ENCODE measurements at regions not wholly inside any gene's neighbourhood (a gene's known extent, or its start where the extent isn't known, plus 50 kb on each side); places are given as distances from the start of the nearest gene placed in this dataset.

DNA sequence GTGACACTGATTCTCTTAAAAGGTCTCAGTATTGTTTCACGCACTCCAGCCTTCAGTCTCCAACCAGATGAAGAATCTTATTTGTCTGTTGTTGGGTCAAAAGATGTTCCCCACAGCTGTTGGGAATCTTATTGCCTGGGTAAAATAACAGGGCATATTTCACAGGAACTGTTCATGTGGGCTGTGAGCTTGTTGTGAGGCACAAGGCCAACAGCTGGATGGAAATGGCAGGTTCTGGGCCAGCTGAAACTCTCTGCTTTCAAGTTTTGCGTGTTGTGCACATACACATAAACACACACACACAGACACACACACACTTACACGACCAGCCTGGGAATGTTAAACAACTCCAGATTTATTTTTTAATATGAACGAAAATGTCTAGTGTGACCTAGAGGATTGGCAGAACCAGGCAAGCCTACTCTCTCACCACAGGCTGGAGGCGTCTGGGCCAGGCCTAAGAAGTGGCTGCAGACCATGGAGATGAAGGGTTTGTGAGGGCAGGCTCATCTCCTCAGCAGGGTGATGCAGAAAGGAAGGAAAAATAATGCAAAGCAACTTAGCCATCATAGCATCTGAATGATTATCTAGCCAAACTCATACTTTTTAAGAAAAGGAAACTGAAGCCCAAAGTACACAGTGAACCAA lies 357.0 kb downstream of the TTLL7 start:
- DNase-seq (ENCODE audit: extremely low read depth, low read depth): peak; percentile 24
- TF ChIP-seq, protein P1, sequence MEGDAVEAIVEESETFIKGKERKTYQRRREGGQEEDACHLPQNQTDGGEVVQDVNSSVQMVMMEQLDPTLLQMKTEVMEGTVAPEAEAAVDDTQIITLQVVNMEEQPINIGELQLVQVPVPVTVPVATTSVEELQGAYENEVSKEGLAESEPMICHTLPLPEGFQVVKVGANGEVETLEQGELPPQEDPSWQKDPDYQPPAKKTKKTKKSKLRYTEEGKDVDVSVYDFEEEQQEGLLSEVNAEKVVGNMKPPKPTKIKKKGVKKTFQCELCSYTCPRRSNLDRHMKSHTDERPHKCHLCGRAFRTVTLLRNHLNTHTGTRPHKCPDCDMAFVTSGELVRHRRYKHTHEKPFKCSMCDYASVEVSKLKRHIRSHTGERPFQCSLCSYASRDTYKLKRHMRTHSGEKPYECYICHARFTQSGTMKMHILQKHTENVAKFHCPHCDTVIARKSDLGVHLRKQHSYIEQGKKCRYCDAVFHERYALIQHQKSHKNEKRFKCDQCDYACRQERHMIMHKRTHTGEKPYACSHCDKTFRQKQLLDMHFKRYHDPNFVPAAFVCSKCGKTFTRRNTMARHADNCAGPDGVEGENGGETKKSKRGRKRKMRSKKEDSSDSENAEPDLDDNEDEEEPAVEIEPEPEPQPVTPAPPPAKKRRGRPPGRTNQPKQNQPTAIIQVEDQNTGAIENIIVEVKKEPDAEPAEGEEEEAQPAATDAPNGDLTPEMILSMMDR (IDR thresholded peaks at IDR 0.05; ENCODE audit: low read depth, low read length): no peak

DNA sequence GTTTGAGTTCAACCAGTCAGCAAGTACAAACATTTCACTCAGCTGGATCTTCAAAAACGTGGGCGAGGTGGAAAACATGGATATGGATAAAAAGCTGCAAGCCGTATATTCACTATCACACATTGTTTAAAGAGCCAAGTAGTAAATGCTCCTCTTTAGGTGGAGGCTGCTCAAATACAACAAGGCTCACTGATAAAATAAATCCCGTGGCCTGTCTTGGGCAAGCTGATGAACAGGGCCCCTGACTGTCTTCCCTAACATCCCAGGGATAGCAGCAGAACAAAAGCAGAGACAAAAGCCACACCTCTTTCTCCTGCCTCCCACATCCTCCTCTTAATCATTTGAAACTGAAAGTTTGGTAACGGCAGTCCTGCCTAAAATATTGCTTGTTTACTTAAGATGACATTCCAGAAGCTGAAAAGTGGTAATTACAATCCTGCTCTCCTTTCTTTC lies 357.7 kb downstream of the TTLL7 start:
- DNase-seq (ENCODE audit: extremely low read depth, low read depth): no peak
- TF ChIP-seq, protein P1 (IDR thresholded peaks at IDR 0.05; ENCODE audit: low read depth, low read length): no peak

DNA sequence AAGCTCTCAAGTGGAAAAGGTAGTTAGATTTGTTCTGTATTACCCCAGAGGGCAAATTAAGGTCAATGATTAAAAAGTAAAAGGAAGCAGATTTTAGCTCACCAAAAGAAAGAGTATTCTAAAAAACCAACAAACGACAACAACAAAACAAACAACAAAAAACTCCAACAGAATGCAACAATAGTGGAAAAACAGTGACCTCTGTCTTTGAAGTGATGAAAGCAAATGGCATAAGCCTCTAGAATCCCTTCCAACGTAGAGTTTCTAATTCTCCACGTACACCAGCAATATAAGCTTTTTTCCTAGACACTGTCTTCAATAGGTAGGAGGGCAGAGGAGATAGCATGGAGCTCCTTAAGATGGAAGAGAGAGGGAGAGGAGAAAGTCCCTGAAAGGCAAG lies 359.1 kb downstream of the TTLL7 start:
- no peak for DNase-seq (ENCODE audit: extremely low read depth, low read depth)
- TF ChIP-seq, protein P1 (IDR thresholded peaks at IDR 0.05; ENCODE audit: low read depth, low read length): no peak

DNA sequence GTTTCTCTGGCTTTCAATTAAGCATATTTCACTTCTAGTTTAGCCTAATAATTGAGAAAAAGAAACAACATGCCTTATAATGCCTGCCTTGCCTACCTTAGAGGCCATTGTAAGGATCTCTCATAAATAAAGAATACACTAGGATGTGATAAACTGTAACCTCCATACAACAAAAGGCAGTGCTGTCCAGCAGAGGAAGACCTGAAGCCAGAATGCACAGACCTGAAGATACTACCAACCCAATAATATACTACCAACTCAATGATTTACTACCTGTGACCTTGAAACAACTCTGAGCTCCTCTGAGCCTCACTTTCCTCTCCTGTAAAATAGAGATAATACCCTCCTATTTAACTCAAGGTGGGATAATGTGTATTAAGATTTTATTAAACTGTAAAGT lies 361.3 kb downstream of the TTLL7 start:
- TF ChIP-seq, protein P1 (IDR thresholded peaks at IDR 0.05; ENCODE audit: low read depth, low read length): no peak
- no peak for DNase-seq (ENCODE audit: extremely low read depth, low read depth)

DNA sequence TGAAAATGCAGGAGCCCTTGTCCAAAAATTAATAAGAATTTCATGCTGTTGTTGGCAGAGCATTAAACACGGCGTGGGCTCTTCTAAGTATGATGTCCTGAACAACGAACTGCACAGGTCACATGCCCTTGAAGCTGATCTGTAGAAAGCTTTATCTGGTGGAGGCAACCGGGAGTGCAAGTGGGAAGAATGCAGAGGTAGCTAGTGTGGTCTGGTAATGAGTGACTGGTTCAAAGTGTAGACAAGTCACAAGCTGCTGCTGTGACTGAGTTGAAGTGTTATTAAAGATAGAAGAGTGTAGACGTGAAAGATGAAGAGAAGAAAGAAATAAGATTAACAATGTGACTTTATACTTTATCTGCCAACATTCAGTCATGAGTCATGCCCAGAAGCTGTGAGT lies 361.9 kb downstream of the TTLL7 start:
- TF ChIP-seq, protein P1 (IDR thresholded peaks at IDR 0.05; ENCODE audit: low read depth, low read length): no peak
- DNase-seq (ENCODE audit: extremely low read depth, low read depth): no peak

DNA sequence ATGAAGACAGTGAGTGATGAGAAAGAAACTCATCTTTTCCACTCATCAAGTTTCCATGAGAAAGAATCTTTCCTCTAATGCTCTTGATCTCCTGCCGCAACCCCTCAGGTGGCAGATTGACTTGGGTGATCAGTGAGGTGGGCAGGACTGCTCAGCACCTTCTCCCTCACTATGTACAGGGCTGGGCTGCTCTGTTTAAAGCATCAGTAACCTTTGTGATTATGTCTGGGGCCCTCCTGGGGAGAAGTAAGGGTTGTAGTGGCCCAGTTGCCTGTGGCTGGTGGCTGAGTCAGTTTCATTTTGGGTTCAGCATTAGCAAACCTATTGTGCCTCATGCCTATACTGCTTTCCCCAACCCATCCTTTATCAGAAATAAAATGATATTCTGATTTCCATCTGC lies 366.0 kb downstream of the TTLL7 start:
- no peak for DNase-seq (ENCODE audit: extremely low read depth, low read depth)
- TF ChIP-seq, protein P1 (IDR thresholded peaks at IDR 0.05; ENCODE audit: low read depth, low read length): no peak

DNA sequence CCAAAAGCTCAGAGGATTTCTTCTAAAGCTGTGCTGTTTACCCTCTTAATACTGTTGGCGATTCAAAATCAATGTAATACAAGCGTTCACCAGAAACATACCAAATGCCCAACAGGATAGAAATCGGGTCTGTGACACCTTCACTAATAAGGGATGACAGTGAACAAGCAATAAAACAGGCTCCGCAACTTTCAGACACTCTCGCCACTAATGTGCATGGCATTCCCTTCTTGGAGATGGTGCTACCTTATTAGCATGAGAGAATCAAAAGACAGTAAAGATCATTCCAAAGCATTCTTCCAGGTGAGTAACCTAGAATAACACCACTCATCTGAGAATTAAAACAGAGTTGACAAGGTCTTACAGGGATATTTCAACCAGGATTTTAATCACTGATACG lies 367.1 kb downstream of the TTLL7 start:
- TF ChIP-seq, protein P1 (IDR thresholded peaks at IDR 0.05; ENCODE audit: low read depth, low read length): no peak
- no peak for DNase-seq (ENCODE audit: extremely low read depth, low read depth)

Measured in AG09319 (cell line).